DND-41 (cell line): ENCODE measurements at regions not wholly inside any gene's neighbourhood (a gene's known extent, or its start where the extent isn't known, plus 50 kb on each side); places are given as distances from the start of the nearest gene placed in this dataset.

Experiments used
- ATAC-seq: fragments of 200-7000 bp; cut with Tn5 transposase; 3 replicates; pipeline ENCODE4 v1.9.1; 2021; ENCODE audit warnings: low read depth; ENCODE audit not compliant: insufficient read depth
- DNase-seq: peaks from one replicate; pipeline ENCODE4 v3.0.0-alpha.2; 2020
- H2AFZ ChIP-seq: 2 replicates; pipeline ENCODE4 v1.6.0; 2012; ENCODE audit warnings: low read depth, low read length
- H3K27ac ChIP-seq: 2 replicates; pipeline ENCODE4 v1.5.1; 2012; ENCODE audit warnings: low read length, inconsistent platforms
- H3K27me3 ChIP-seq: fragments of 200-600 bp; sonication (generic); 2 replicates; pipeline ENCODE4 v1.6.0; 2012; ENCODE audit warnings: low read length, mild to moderate bottlenecking, inconsistent platforms; ENCODE audit not compliant: insufficient read depth, poor library complexity
- H3K36me3 ChIP-seq: 2 replicates; pipeline ENCODE4 v1.5.1; 2012; ENCODE audit warnings: low read length, inconsistent platforms; ENCODE audit not compliant: insufficient read depth
- H3K4me1 ChIP-seq: 2 replicates; pipeline ENCODE4 v1.5.1; 2012; ENCODE audit warnings: mild to moderate bottlenecking, low read length; ENCODE audit not compliant: insufficient read depth
- H3K4me2 ChIP-seq: 2 replicates; pipeline ENCODE4 v1.6.0; 2012; ENCODE audit warnings: mild to moderate bottlenecking, moderate library complexity, low read length, inconsistent platforms; ENCODE audit not compliant: insufficient read depth
- H3K4me3 ChIP-seq, 2 experiments: fragments of 200-600 bp in 1 of 2; shearing (Covaris generic) in 1 of 2; 2 replicates each; pipeline ENCODE4 v1.5.1; 2012 to 2016; ENCODE audit warnings: inconsistent platforms in 2 of 2, low read length in 2 of 2, mild to moderate bottlenecking in 2 of 2, low read depth in 1 of 2, moderate library complexity in 1 of 2
- H3K79me2 ChIP-seq: 2 replicates; pipeline ENCODE4 v1.6.0; 2012; ENCODE audit warnings: low read length, inconsistent platforms; ENCODE audit not compliant: insufficient read depth
- H3K9ac ChIP-seq: 2 replicates; pipeline ENCODE4 v1.6.0; 2012; ENCODE audit warnings: low read depth, mild to moderate bottlenecking, inconsistent platforms, low read length, moderate library complexity
- H3K9me3 ChIP-seq: 2 replicates; pipeline ENCODE4 v1.5.1; 2012; ENCODE audit warnings: low read length, moderate library complexity, mild to moderate bottlenecking, inconsistent platforms; ENCODE audit not compliant: insufficient read depth, severe bottlenecking
- H4K20me1 ChIP-seq: 2 replicates; pipeline ENCODE4 v1.6.0; 2012; ENCODE audit warnings: low read length; ENCODE audit not compliant: insufficient read depth
- CTCF ChIP-seq: IDR thresholded peaks from 2 replicates; pipeline ENCODE4 v1.5.1; 2012; ENCODE audit warnings: borderline replicate concordance, low read length, moderate library complexity, mild to moderate bottlenecking; ENCODE audit not compliant: poor library complexity, severe bottlenecking; ENCODE audit errors: extremely low read depth
- EZH2 ChIP-seq: IDR thresholded peaks from 3 replicates; pipeline ENCODE4 v1.6.1; 2012; ENCODE audit warnings: borderline replicate concordance, low read depth, mild to moderate bottlenecking, moderate library complexity, low read length, inconsistent platforms; ENCODE audit not compliant: severe bottlenecking

DNA sequence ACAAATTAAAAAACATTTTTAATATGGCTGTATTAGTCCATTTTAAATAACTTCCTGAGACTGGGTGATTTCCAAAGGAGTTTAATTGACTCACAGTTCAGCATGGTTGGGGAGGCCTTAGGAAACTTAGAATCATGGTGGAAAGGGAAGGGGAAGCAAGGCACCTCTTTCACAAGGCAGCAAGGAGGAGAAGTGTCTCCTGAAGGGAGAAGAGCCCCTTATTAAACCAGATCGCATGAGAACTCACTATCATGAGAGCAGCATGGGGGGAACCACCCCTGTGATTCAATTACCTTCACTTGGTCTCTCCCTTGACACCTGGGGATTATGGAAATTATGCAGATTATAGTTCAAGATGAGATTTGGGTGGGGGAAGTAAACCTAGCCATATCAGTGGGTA, 488.6 kb downstream of the ETS1 start:
- Histone ChIP-seq H3K36me3 (no peaks in the 10 kb centered on the region), H4K20me1 (no peaks in the 10 kb centered on the region), H3K9ac (no peak overlapping the region), H3K4me1 (no peaks in the 10 kb centered on the region), H3K79me2 (no peaks in the 10 kb centered on the region), H3K27ac (no peak overlapping the region), H3K27me3 (no peaks in the 10 kb centered on the region), H3K4me3 (no peak overlapping the region), H3K4me2 (no peak overlapping the region), H3K9me3 (no peaks in the 10 kb centered on the region), H2AFZ (no peak overlapping the region)
- DNase-seq (no peak), ATAC-seq (no peak)
- TF ChIP-seq CTCF, result no peak
- no peak for TF ChIP-seq EZH2

GRCh38 chr11:128095466-128095981, 491.8 kb downstream of the ETS1 start:
- ATAC-seq (no peak), DNase-seq (no peak)
- no peak overlapping the region for H3K4me3 ChIP-seq
- H3K4me2 ChIP-seq, result no peak overlapping the region
- H3K27me3 ChIP-seq, result no peaks in the 10 kb centered on the region
- TF ChIP-seq EZH2, result no peak
- peak; percentile 31 for TF ChIP-seq CTCF
- H3K4me1 ChIP-seq, result no peaks in the 10 kb centered on the region
- H4K20me1 ChIP-seq, result no peaks in the 10 kb centered on the region
- no peak overlapping the region for H2AFZ ChIP-seq
- no peaks in the 10 kb centered on the region for H3K79me2 ChIP-seq
- no peaks in the 10 kb centered on the region for H3K36me3 ChIP-seq
- H3K9ac ChIP-seq, result no peak overlapping the region
- H3K9me3 ChIP-seq, result peaks cover 1% of the 10 kb centered on the region
- H3K27ac ChIP-seq, result no peak overlapping the region

DNA sequence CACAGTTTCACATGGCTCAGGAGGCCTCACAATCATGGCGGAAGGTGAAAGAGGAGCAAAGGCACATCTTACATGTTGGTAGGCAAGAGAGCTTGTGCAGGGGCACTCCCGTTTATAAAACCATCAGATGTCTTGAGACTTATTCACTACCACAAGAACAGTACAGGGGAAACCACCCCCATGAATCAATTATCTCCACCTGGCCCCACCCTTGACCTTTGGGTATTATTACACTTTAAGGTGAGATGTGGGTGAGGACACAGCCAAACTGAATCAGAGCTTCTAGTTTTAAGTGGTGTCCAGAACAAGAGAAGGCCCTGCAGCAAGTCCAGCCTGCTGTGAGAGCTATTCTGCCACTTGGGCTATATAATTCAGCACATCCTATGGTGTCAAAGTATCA, 493.7 kb downstream of the ETS1 start:
- Histone ChIP-seq H2AFZ (no peak overlapping the region), H3K27me3 (no peaks in the 10 kb centered on the region), H3K79me2 (no peaks in the 10 kb centered on the region), H4K20me1 (no peaks in the 10 kb centered on the region), H3K4me2 (no peak overlapping the region), H3K4me1 (no peaks in the 10 kb centered on the region), H3K27ac (no peak overlapping the region), H3K9me3 (peaks cover 5% of the 10 kb centered on the region), H3K36me3 (no peaks in the 10 kb centered on the region), H3K9ac (no peak overlapping the region), H3K4me3 (no peak overlapping the region)
- ATAC-seq (no peak), DNase-seq (no peak)
- TF ChIP-seq EZH2, result no peak

DNA sequence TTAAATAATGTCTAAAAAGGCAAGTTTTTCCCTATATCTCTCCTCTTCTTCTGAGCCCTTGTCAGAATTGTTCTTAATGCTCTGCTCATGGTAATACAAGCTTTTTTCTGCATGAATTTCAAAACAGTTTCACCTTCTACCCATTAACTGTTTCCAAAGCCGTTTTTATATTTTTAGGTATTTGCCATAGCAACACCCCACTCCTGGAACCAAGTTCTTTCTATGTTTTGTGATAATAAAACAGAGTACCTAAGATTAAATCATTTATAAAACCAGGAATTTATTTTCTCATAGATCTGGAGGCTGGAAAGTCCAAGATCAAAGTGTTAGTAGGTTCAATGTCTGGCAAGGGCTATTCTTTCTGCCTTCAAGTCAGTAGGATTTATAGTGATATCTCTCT, 497.4 kb downstream of the ETS1 start:
- H3K4me1 ChIP-seq, result no peaks in the 10 kb centered on the region
- H3K79me2 ChIP-seq, result no peaks in the 10 kb centered on the region
- DNase-seq (no peak), ATAC-seq (no peak)
- H3K9me3 ChIP-seq, result peaks cover 9% of the 10 kb centered on the region
- no peaks in the 10 kb centered on the region for H3K27me3 ChIP-seq
- TF ChIP-seq EZH2, result no peak
- no peak for TF ChIP-seq CTCF
- no peaks in the 10 kb centered on the region for H4K20me1 ChIP-seq
- H3K9ac ChIP-seq, result no peak overlapping the region
- H3K4me3 ChIP-seq, result no peak overlapping the region
- no peak overlapping the region for H2AFZ ChIP-seq
- no peaks in the 10 kb centered on the region for H3K36me3 ChIP-seq
- no peak overlapping the region for H3K4me2 ChIP-seq
- H3K27ac ChIP-seq, result no peak overlapping the region
